ENCODE measurements at regions not wholly inside any gene's neighbourhood (a gene's known extent, or its start where the extent isn't known, plus 50 kb on each side); places are given as distances from the start of the nearest gene placed in this dataset.

DNA sequence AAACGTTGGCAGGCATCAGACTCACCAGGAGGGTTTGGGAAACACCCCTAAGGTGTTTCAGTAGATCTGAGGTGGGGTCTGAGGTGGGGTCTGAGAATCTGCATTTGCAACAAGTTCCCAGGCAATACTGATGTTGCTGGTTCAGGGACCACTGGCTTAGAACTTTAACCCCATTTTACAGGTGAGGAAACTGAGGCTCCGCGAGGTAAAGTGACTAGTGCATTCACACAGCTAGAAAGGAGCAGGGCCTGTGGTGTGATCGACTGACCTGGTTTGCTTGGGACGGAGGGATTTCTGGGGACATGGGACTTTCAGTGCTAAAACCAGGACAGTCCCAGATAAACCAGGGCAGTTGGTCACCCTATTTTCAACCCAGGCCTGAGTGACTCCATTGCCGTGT is 81.4 kb upstream of the ZNF618 start:
- no peaks in the 10 kb centered on the region for H3K4me1 ChIP-seq
- no peaks in the 10 kb centered on the region for H3K36me3 ChIP-seq
- intact Hi-C loops (cut with DNase I; ENCODE audit: low total_unique reads), result no loop called here
- H3K27ac ChIP-seq, result no peak overlapping the region
- H3K4me3 ChIP-seq, result no peak overlapping the region
- TF ChIP-seq POLR2AphosphoS5 (IDR thresholded peaks at IDR 0.05) (no peak), POLR2A (IDR thresholded peaks at IDR 0.05) (no peak), EP300 (IDR thresholded peaks at IDR 0.05) (no peak)
- TF ChIP-seq, protein P1, sequence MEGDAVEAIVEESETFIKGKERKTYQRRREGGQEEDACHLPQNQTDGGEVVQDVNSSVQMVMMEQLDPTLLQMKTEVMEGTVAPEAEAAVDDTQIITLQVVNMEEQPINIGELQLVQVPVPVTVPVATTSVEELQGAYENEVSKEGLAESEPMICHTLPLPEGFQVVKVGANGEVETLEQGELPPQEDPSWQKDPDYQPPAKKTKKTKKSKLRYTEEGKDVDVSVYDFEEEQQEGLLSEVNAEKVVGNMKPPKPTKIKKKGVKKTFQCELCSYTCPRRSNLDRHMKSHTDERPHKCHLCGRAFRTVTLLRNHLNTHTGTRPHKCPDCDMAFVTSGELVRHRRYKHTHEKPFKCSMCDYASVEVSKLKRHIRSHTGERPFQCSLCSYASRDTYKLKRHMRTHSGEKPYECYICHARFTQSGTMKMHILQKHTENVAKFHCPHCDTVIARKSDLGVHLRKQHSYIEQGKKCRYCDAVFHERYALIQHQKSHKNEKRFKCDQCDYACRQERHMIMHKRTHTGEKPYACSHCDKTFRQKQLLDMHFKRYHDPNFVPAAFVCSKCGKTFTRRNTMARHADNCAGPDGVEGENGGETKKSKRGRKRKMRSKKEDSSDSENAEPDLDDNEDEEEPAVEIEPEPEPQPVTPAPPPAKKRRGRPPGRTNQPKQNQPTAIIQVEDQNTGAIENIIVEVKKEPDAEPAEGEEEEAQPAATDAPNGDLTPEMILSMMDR (IDR thresholded peaks at IDR 0.05), result no peak
- peaks cover 0 to 13% (median 0%) of the 10 kb centered on the region in 3 donors for H3K27me3 ChIP-seq
- H3K9me3 ChIP-seq, result no peaks in the 10 kb centered on the region
- no peak for DNase-seq
- 83 to 87% (median 85%) methylated on average over 6 of the region's 6 CpGs for WGBS, 5 donors

DNA sequence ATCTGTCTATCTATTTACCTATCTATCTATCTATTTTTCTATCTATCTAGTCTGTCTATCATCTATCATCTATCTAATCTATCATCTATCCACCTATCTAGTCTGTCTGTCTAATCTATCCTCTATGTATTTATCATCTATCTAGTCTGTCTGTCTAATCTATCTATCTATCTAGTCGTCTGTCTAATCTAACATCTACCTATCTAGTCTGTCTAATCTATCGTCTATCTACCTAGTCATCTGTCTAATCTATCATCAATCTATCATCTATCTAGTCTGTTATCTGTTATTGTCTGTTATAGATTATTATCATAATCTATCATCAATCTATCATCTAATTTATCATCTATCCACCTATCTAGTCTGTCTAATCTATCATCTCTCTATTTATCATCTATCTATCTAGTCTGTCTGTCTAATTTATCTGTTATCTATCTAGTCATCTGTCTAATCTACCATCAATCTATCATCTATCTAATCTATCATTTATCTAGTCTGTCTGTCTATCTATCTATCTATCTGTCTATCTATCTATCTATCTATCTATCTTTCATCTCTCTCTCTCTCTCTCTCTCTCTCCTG is 80.2 kb upstream of the ZNF618 start:
- no peak for DNase-seq
- Histone ChIP-seq H3K27me3 (peaks cover 0 to 9% (median 0%) of the 10 kb centered on the region in 3 donors), H3K4me1 (no peaks in the 10 kb centered on the region), H3K36me3 (no peaks in the 10 kb centered on the region), H3K4me3 (no peak overlapping the region), H3K27ac (no peak overlapping the region), H3K9me3 (no peaks in the 10 kb centered on the region)
- TF ChIP-seq EP300 (IDR thresholded peaks at IDR 0.05), result no peak
- TF ChIP-seq, protein P1 (IDR thresholded peaks at IDR 0.05), result no peak
- no peak for TF ChIP-seq POLR2AphosphoS5 (IDR thresholded peaks at IDR 0.05)
- no peak for TF ChIP-seq POLR2A (IDR thresholded peaks at IDR 0.05)
- intact Hi-C loops (cut with DNase I; ENCODE audit: low total_unique reads), result no loop called here
- WGBS, 5 donors, result 56 to 80% (median 74%) methylated on average over 2 of the region's 2 CpGs

- no peak overlapping the region for H3K4me3 ChIP-seq
- no peak for TF ChIP-seq POLR2A (IDR thresholded peaks at IDR 0.05)
- WGBS, 5 donors, result 85 to 93% (median 89%) methylated on average over 11 to 13 of the region's 13 CpGs
- H3K4me1 ChIP-seq, result no peaks in the 10 kb centered on the region
- DNase-seq, result no peak
- intact Hi-C loops (cut with DNase I; ENCODE audit: low total_unique reads), result no loop called here
- H3K27me3 ChIP-seq, result peaks cover 0 to 8% (median 0%) of the 10 kb centered on the region in 3 donors
- H3K36me3 ChIP-seq, result no peaks in the 10 kb centered on the region
- H3K9me3 ChIP-seq, result no peaks in the 10 kb centered on the region
- H3K27ac ChIP-seq, result no peak overlapping the region
These were observed 79.3 kb upstream of the ZNF618 start for GRCh38 chr9:113796646-113797426.

DNA sequence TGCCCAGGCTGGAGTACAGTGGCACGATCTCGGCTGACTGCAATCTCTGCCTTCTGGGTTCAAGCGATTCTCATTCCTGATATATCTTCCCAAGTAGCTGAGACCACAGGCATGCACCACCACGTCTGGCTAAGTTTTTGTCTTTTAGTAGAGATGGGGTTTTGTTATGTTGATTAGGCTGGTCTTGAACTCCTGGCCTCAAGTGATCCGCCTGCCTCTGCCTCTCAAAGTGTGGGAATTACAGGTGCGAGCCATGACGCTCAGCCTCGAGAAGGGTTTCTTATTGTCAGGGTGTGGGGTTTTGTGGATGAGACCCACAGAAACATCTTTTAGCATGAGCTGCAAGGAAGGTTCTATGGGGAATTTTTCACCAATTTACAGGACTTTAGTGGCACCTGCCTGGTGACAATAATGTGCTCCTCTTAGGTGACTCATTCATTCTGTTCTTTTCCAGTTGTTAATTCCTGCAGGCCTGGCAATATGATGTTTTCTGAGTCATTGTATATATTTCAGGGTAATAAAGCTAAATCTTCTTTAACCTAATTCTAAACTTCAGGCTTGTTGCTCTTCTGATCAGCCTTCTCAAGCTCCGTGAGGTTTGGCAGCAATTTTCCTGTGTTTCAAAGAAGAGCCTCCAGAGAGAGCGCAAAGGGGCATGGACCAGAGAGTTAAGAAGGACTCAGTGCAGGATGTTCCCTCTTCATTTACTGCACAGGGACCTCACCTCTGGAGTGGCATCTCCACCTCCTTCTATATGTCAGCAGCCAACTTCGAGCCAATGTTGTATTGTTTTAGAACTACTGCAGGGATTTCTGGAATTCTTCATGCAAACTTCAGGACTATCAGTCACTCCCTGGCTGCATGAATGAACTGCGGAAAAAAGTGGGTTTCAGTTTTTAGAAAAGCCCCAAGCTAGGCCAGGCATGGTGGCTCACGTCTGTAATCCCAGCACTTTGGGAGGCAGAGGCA is 77.8 kb upstream of the ZNF618 start:
- no peak for TF ChIP-seq POLR2A (IDR thresholded peaks at IDR 0.05)
- no peak for TF ChIP-seq EP300 (IDR thresholded peaks at IDR 0.05)
- TF ChIP-seq POLR2AphosphoS5 (IDR thresholded peaks at IDR 0.05), result no peak
- TF ChIP-seq, protein P1 (IDR thresholded peaks at IDR 0.05), result no peak
- Histone ChIP-seq H3K36me3 (no peaks in the 10 kb centered on the region), H3K4me3 (no peak overlapping the region), H3K4me1 (no peaks in the 10 kb centered on the region), H3K27ac (no peak overlapping the region), H3K9me3 (no peaks in the 10 kb centered on the region), H3K27me3 (peaks cover 0 to 8% (median 0%) of the 10 kb centered on the region in 3 donors)
- DNase-seq, result no peak
- 76 to 83% (median 82%) methylated on average over 13 of the region's 13 CpGs for WGBS, 5 donors
- intact Hi-C loops (cut with DNase I; ENCODE audit: low total_unique reads), result no loop called here
